ENCODE measurements at regions not wholly inside any gene's neighbourhood (a gene's known extent, or its start where the extent isn't known, plus 50 kb on each side); places are given as distances from the start of the nearest gene placed in this dataset.
"Not testable (repeated sequence)": the region's sequence is repeated elsewhere in the genome, so short reads cannot be mapped to it uniquely, and the experiment has no call there.

GRCh38 chr20:29320216-29320949 lies 1937.1 kb upstream of the DEFB115 start:
- H3K27ac ChIP-seq (ENCODE audit: low read depth in 2 of 2, low read length in 2 of 2); H3K9me3 ChIP-seq (ENCODE audit: control insufficient read depth in 2 of 2, low read length in 2 of 2); H3K4me1 ChIP-seq (ENCODE audit: control insufficient read depth in 2 of 2, insufficient read depth in 2 of 2, low read length in 2 of 2); H3K27me3 ChIP-seq (ENCODE audit: control insufficient read depth in 2 of 2, insufficient read depth in 2 of 2, low read length in 2 of 2); H3K4me3 ChIP-seq (ENCODE audit: low read length in 2 of 2); H3K36me3 ChIP-seq (ENCODE audit: control insufficient read depth in 2 of 2, insufficient read depth in 2 of 2, low read length in 2 of 2); H3K9ac ChIP-seq (ENCODE audit: low read depth in 1 of 2, low read length in 2 of 2): not testable (repeated sequence)

- not testable (repeated sequence) for H3K27ac ChIP-seq (ENCODE audit: low read depth in 2 of 2, low read length in 2 of 2)
These were observed 1933.6 kb upstream of the DEFB115 start for GRCh38 chr20:29323631-29324515.

GRCh38 chr20:29324516-29325303 lies 1932.8 kb upstream of the DEFB115 start:
- H3K9ac ChIP-seq (ENCODE audit: low read depth in 1 of 2, low read length in 2 of 2); H3K27me3 ChIP-seq (ENCODE audit: control insufficient read depth in 2 of 2, insufficient read depth in 2 of 2, low read length in 2 of 2); H3K4me1 ChIP-seq (ENCODE audit: control insufficient read depth in 2 of 2, insufficient read depth in 2 of 2, low read length in 2 of 2); H3K4me3 ChIP-seq (ENCODE audit: low read length in 2 of 2); H3K9me3 ChIP-seq (ENCODE audit: control insufficient read depth in 2 of 2, low read length in 2 of 2); H3K27ac ChIP-seq (ENCODE audit: low read depth in 2 of 2, low read length in 2 of 2); H3K36me3 ChIP-seq (ENCODE audit: control insufficient read depth in 2 of 2, insufficient read depth in 2 of 2, low read length in 2 of 2): not testable (repeated sequence)

More at GRCh38 chr20:29323631-29324515, 1933.6 kb upstream of the DEFB115 start:
- H3K4me1 ChIP-seq (ENCODE audit: control insufficient read depth in 2 of 2, insufficient read depth in 2 of 2, low read length in 2 of 2); H3K9ac ChIP-seq (ENCODE audit: low read depth in 1 of 2, low read length in 2 of 2); H3K27me3 ChIP-seq (ENCODE audit: control insufficient read depth in 2 of 2, insufficient read depth in 2 of 2, low read length in 2 of 2); H3K4me3 ChIP-seq (ENCODE audit: low read length in 2 of 2); H3K36me3 ChIP-seq (ENCODE audit: control insufficient read depth in 2 of 2, insufficient read depth in 2 of 2, low read length in 2 of 2); H3K9me3 ChIP-seq (ENCODE audit: control insufficient read depth in 2 of 2, low read length in 2 of 2): not testable (repeated sequence)

GRCh38 chr20:29325304-29325640 lies 1932.2 kb upstream of the DEFB115 start:
- H3K9ac ChIP-seq (ENCODE audit: low read depth in 1 of 2, low read length in 2 of 2) = no peak overlapping the region
- no peaks in the 10 kb centered on the region for H3K4me1 ChIP-seq (ENCODE audit: control insufficient read depth in 2 of 2, insufficient read depth in 2 of 2, low read length in 2 of 2)
- no peaks in the 10 kb centered on the region for H3K36me3 ChIP-seq (ENCODE audit: control insufficient read depth in 2 of 2, insufficient read depth in 2 of 2, low read length in 2 of 2)
- peaks cover under 1% of the 10 kb centered on the region in 2 donors for H3K9me3 ChIP-seq (ENCODE audit: control insufficient read depth in 2 of 2, low read length in 2 of 2)
- H3K27me3 ChIP-seq (ENCODE audit: control insufficient read depth in 2 of 2, insufficient read depth in 2 of 2, low read length in 2 of 2) = no peaks in the 10 kb centered on the region
- H3K4me3 ChIP-seq (ENCODE audit: low read length in 2 of 2) = no peak overlapping the region
- no peak overlapping the region for H3K27ac ChIP-seq (ENCODE audit: low read depth in 2 of 2, low read length in 2 of 2)

GRCh38 chr20:29325781-29326180 lies 1931.7 kb upstream of the DEFB115 start:
- not testable (repeated sequence) for H3K27ac ChIP-seq (ENCODE audit: low read depth in 2 of 2, low read length in 2 of 2); H3K9me3 ChIP-seq (ENCODE audit: control insufficient read depth in 2 of 2, low read length in 2 of 2); H3K4me1 ChIP-seq (ENCODE audit: control insufficient read depth in 2 of 2, insufficient read depth in 2 of 2, low read length in 2 of 2); H3K27me3 ChIP-seq (ENCODE audit: control insufficient read depth in 2 of 2, insufficient read depth in 2 of 2, low read length in 2 of 2); H3K9ac ChIP-seq (ENCODE audit: low read depth in 1 of 2, low read length in 2 of 2); H3K36me3 ChIP-seq (ENCODE audit: control insufficient read depth in 2 of 2, insufficient read depth in 2 of 2, low read length in 2 of 2); H3K4me3 ChIP-seq (ENCODE audit: low read length in 2 of 2)

- H3K9me3 ChIP-seq (ENCODE audit: control insufficient read depth in 2 of 2, low read length in 2 of 2) = peaks cover 3 to 5% of the 10 kb centered on the region in 2 donors
- no peaks in the 10 kb centered on the region for H3K27me3 ChIP-seq (ENCODE audit: control insufficient read depth in 2 of 2, insufficient read depth in 2 of 2, low read length in 2 of 2)
- no peak overlapping the region for H3K9ac ChIP-seq (ENCODE audit: low read depth in 1 of 2, low read length in 2 of 2)
- H3K36me3 ChIP-seq (ENCODE audit: control insufficient read depth in 2 of 2, insufficient read depth in 2 of 2, low read length in 2 of 2) = no peaks in the 10 kb centered on the region
- H3K27ac ChIP-seq (ENCODE audit: low read depth in 2 of 2, low read length in 2 of 2) = no peak overlapping the region
- H3K4me1 ChIP-seq (ENCODE audit: control insufficient read depth in 2 of 2, insufficient read depth in 2 of 2, low read length in 2 of 2) = no peaks in the 10 kb centered on the region
- no peak overlapping the region for H3K4me3 ChIP-seq (ENCODE audit: low read length in 2 of 2)
These were observed 1930.9 kb upstream of the DEFB115 start for GRCh38 chr20:29326376-29327070.

GRCh38 chr20:29327600-29328420 lies 1929.7 kb upstream of the DEFB115 start:
- not testable (repeated sequence) for H3K27ac ChIP-seq (ENCODE audit: low read depth in 2 of 2, low read length in 2 of 2); H3K36me3 ChIP-seq (ENCODE audit: control insufficient read depth in 2 of 2, insufficient read depth in 2 of 2, low read length in 2 of 2); H3K9me3 ChIP-seq (ENCODE audit: control insufficient read depth in 2 of 2, low read length in 2 of 2); H3K4me3 ChIP-seq (ENCODE audit: low read length in 2 of 2); H3K4me1 ChIP-seq (ENCODE audit: control insufficient read depth in 2 of 2, insufficient read depth in 2 of 2, low read length in 2 of 2); H3K9ac ChIP-seq (ENCODE audit: low read depth in 1 of 2, low read length in 2 of 2); H3K27me3 ChIP-seq (ENCODE audit: control insufficient read depth in 2 of 2, insufficient read depth in 2 of 2, low read length in 2 of 2)

GRCh38 chr20:29330429-29331115 lies 1926.9 kb upstream of the DEFB115 start:
- H3K27me3 ChIP-seq (ENCODE audit: control insufficient read depth in 2 of 2, insufficient read depth in 2 of 2, low read length in 2 of 2); H3K27ac ChIP-seq (ENCODE audit: low read depth in 2 of 2, low read length in 2 of 2); H3K9ac ChIP-seq (ENCODE audit: low read depth in 1 of 2, low read length in 2 of 2); H3K4me3 ChIP-seq (ENCODE audit: low read length in 2 of 2); H3K36me3 ChIP-seq (ENCODE audit: control insufficient read depth in 2 of 2, insufficient read depth in 2 of 2, low read length in 2 of 2); H3K4me1 ChIP-seq (ENCODE audit: control insufficient read depth in 2 of 2, insufficient read depth in 2 of 2, low read length in 2 of 2); H3K9me3 ChIP-seq (ENCODE audit: control insufficient read depth in 2 of 2, low read length in 2 of 2): not testable (repeated sequence)

GRCh38 chr20:29349836-29350235 lies 1907.6 kb upstream of the DEFB115 start:
- Histone ChIP-seq H3K4me1 (ENCODE audit: control insufficient read depth in 2 of 2, insufficient read depth in 2 of 2, low read length in 2 of 2) (no peaks in the 10 kb centered on the region), H3K36me3 (ENCODE audit: control insufficient read depth in 2 of 2, insufficient read depth in 2 of 2, low read length in 2 of 2) (no peaks in the 10 kb centered on the region), H3K9ac (ENCODE audit: low read depth in 1 of 2, low read length in 2 of 2) (no peak overlapping the region), H3K27ac (ENCODE audit: low read depth in 2 of 2, low read length in 2 of 2) (no peak overlapping the region), H3K9me3 (ENCODE audit: control insufficient read depth in 2 of 2, low read length in 2 of 2) (no peaks in the 10 kb centered on the region), H3K27me3 (ENCODE audit: control insufficient read depth in 2 of 2, insufficient read depth in 2 of 2, low read length in 2 of 2) (no peaks in the 10 kb centered on the region), H3K4me3 (ENCODE audit: low read length in 2 of 2) (no peak overlapping the region)

Data from mucosa of rectum (tissue), 2 donors.